H9 (cell line): ENCODE measurements at regions not wholly inside any gene's neighbourhood (a gene's known extent, or its start where the extent isn't known, plus 50 kb on each side); places are given as distances from the start of the nearest gene placed in this dataset.

Source experiments
- DNase-seq: peaks from one replicate; pipeline ENCODE4 v3.0.0-alpha.2; 2017
- H2AFZ ChIP-seq: one replicate; pipeline ENCODE4 v1.6.1; 2013; ENCODE audit warnings: mild to moderate bottlenecking, low read length, control low read depth, moderate library complexity
- H2AK5ac ChIP-seq: 2 replicates; pipeline ENCODE4 v1.6.1; 2013; ENCODE audit warnings: low read length, control low read depth, mixed read lengths; ENCODE audit not compliant: insufficient read length
- H2BK120ac ChIP-seq: one replicate; pipeline ENCODE4 v1.6.1; 2013; ENCODE audit warnings: low read depth, mild to moderate bottlenecking, low read length, control low read depth, inconsistent platforms; ENCODE audit not compliant: poor library complexity, severe bottlenecking
- H2BK12ac ChIP-seq: 2 replicates; pipeline ENCODE4 v1.6.1; 2013; ENCODE audit warnings: low read length, control low read depth, mixed read lengths, low read depth; ENCODE audit not compliant: insufficient read length
- H2BK15ac ChIP-seq: 2 replicates; pipeline ENCODE4 v1.6.1; 2013; ENCODE audit warnings: low read depth, low read length, control low read depth
- H2BK20ac ChIP-seq: one replicate; pipeline ENCODE4 v1.6.1; 2013; ENCODE audit warnings: low read depth, mild to moderate bottlenecking, low read length, control low read depth, inconsistent platforms; ENCODE audit not compliant: poor library complexity, severe bottlenecking
- H2BK5ac ChIP-seq: 2 replicates; pipeline ENCODE4 v1.6.1; 2013; ENCODE audit warnings: low read length, control low read depth, mixed read lengths; ENCODE audit not compliant: insufficient read length
- H3K14ac ChIP-seq: 2 replicates; pipeline ENCODE4 v1.6.1; 2013; ENCODE audit warnings: low read length, control low read depth; ENCODE audit not compliant: insufficient read depth
- H3K18ac ChIP-seq: 2 replicates; pipeline ENCODE4 v1.6.1; 2013; ENCODE audit warnings: low read depth, mild to moderate bottlenecking, mixed read lengths, low read length, control low read depth; ENCODE audit not compliant: insufficient read length
- H3K23ac ChIP-seq: 2 replicates; pipeline ENCODE4 v1.6.1; 2013; ENCODE audit warnings: low read length, control low read depth, mixed read lengths, low read depth; ENCODE audit not compliant: insufficient read length
- H3K23me2 ChIP-seq: 2 replicates; pipeline ENCODE4 v1.6.1; 2013; ENCODE audit warnings: low read depth, mild to moderate bottlenecking, mixed read lengths, low read length, control low read depth; ENCODE audit not compliant: insufficient read length, poor library complexity, severe bottlenecking
- H3K27ac ChIP-seq: 2 replicates; pipeline ENCODE4 v1.5.1; 2013; ENCODE audit warnings: low read length, control low read depth, mixed read lengths, low read depth; ENCODE audit not compliant: insufficient read length
- H3K27me3 ChIP-seq: 2 replicates; pipeline ENCODE4 v1.6.1; 2013; ENCODE audit warnings: low read length, control low read depth, inconsistent platforms; ENCODE audit not compliant: insufficient read depth
- H3K4ac ChIP-seq: 2 replicates; pipeline ENCODE4 v1.6.1; 2013; ENCODE audit warnings: low read depth, mild to moderate bottlenecking, control low read depth, inconsistent platforms, low read length, moderate library complexity
- H3K4me1 ChIP-seq: 2 replicates; pipeline ENCODE4 v1.6.1; 2013; ENCODE audit warnings: low read length, control low read depth, inconsistent platforms; ENCODE audit not compliant: insufficient read depth
- H3K4me2 ChIP-seq: 2 replicates; pipeline ENCODE4 v1.6.1; 2013; ENCODE audit warnings: low read length, control low read depth, mixed read lengths; ENCODE audit not compliant: insufficient read length, insufficient read depth
- H3K56ac ChIP-seq: 2 replicates; pipeline ENCODE4 v1.6.1; 2013; ENCODE audit warnings: low read depth, mild to moderate bottlenecking, mixed read lengths, low read length, control low read depth; ENCODE audit not compliant: insufficient read length
- H3K79me1 ChIP-seq: 2 replicates; pipeline ENCODE4 v1.6.1; 2013; ENCODE audit warnings: low read depth, mild to moderate bottlenecking, moderate library complexity, low read length, control low read depth, inconsistent platforms; ENCODE audit not compliant: insufficient read depth, poor library complexity, severe bottlenecking
- H3K79me2 ChIP-seq: 2 replicates; pipeline ENCODE4 v1.6.1; 2013; ENCODE audit warnings: low read length, control low read depth, inconsistent platforms; ENCODE audit not compliant: insufficient read depth
- H3K9ac ChIP-seq: 2 replicates; pipeline ENCODE4 v1.6.1; 2013; ENCODE audit warnings: low read length, control low read depth, mixed read lengths; ENCODE audit not compliant: insufficient read length; ENCODE audit errors: extremely low read depth
- H3K9me3 ChIP-seq: one replicate; pipeline ENCODE4 v1.6.1; 2013; ENCODE audit warnings: low read depth, low read length, inconsistent platforms; ENCODE audit not compliant: control insufficient read depth
- H3T11ph ChIP-seq: one replicate; pipeline ENCODE4 v1.6.1; 2013; ENCODE audit warnings: mild to moderate bottlenecking, low read length, control low read depth, inconsistent platforms
- H4K20me1 ChIP-seq: one replicate; pipeline ENCODE4 v1.6.1; 2013; ENCODE audit not compliant: control insufficient read depth, insufficient read length, insufficient read depth
- H4K5ac ChIP-seq: 2 replicates; pipeline ENCODE4 v1.6.1; 2013; ENCODE audit warnings: low read depth, mild to moderate bottlenecking, mixed read lengths, low read length, control low read depth; ENCODE audit not compliant: insufficient read length
- H4K8ac ChIP-seq: replicated peaks from 2 replicates; pipeline ENCODE4 v1.6.1; 2013; ENCODE audit warnings: low read length, control low read depth, mixed read lengths, low read depth; ENCODE audit not compliant: insufficient read length
- H4K91ac ChIP-seq: 2 replicates; pipeline ENCODE4 v1.6.1; 2013; ENCODE audit warnings: low read depth, mild to moderate bottlenecking, moderate library complexity, mixed read lengths, low read length, control low read depth; ENCODE audit not compliant: insufficient read length
- H3K27ac Mint-ChIP-seq, 3 experiments: 2 replicates in 2 of 3; 3 replicates in 1 of 3; pipeline ENCODE4 v1.8.0; 2020 to 2021; ENCODE audit warnings: mixed read lengths in 3 of 3, mild to moderate bottlenecking in 1 of 3, moderate library complexity in 1 of 3
- H3K27me3 Mint-ChIP-seq: 2 replicates; pipeline ENCODE4 v1.8.0; 2021; ENCODE audit warnings: low read depth, mild to moderate bottlenecking, moderate library complexity, mixed read lengths
- H3K36me3 Mint-ChIP-seq, 3 experiments: 2 replicates in 2 of 3; 3 replicates in 1 of 3; pipeline ENCODE4 v1.8.0; 2020 to 2021; ENCODE audit warnings: low read depth in 3 of 3, mixed read lengths in 3 of 3; ENCODE audit not compliant: insufficient read depth in 1 of 3
- H3K4me1 Mint-ChIP-seq, 2 experiments: 2 replicates each; pipeline ENCODE4 v1.8.0; 2020; ENCODE audit warnings: mixed read lengths in 2 of 2
- H3K4me3 Mint-ChIP-seq, 2 experiments: 2 replicates in 1 of 2; 3 replicates in 1 of 2; pipeline ENCODE4 v1.8.0; 2020 to 2021; ENCODE audit warnings: mild to moderate bottlenecking in 2 of 2, mixed read lengths in 2 of 2, moderate library complexity in 1 of 2
- H3K9me3 Mint-ChIP-seq, 2 experiments: 2 replicates in 1 of 2; 3 replicates in 1 of 2; pipeline ENCODE4 v1.8.0; 2020; ENCODE audit warnings: mild to moderate bottlenecking in 2 of 2, mixed read lengths in 2 of 2, moderate library complexity in 1 of 2
- WGBS: extraction: QIAGEN DNeasy Blood & Tissue Kit; methylation state at CpG from one replicate; pipeline ENCODE4 v1.1.7; 2013; ENCODE audit warnings: missing lambda C conversion rate, low lambda C conversion rate, mixed read lengths; ENCODE audit not compliant: insufficient read length; ENCODE audit errors: extremely low coverage; 5-methylcytosine and 5-hydroxymethylcytosine counted together
- TF ChIP-seq, protein P1 (sequence below): fragments of 200-600 bp; sonication (generic); conservative IDR thresholded peaks from 3 replicates; pipeline ENCODE4 v1.8.0; 2021; ENCODE audit warnings: antibody characterized with exemption, mild to moderate bottlenecking

DNA sequence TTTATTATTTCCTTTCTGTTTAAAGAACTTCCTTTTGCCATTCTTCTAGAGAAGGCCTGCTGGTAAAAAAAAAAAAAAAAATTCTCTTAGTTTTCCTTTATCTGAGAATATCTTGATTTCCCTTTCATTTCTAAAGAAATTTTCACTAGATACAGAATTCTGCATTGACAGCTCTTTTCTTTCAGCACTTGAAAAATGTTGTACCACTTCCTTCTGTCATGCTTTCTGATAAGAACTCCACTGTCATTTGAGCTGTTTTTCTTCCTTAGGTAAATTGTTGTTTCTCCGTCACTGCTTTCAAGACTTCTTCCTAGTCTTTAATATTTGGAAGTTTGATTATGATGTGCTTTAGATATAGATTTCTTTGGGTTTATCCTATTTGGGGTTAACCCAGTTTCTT, 113.6 kb upstream of the BTG1 start:
- no peak overlapping the region for H2BK20ac ChIP-seq
- H2AK5ac ChIP-seq, result no peak overlapping the region
- no peak overlapping the region for H3K18ac ChIP-seq
- H3K4me3 Mint-ChIP-seq, result no peak overlapping the region
- H2BK12ac ChIP-seq, result no peak overlapping the region
- H4K5ac ChIP-seq, result no peak overlapping the region
- H4K8ac ChIP-seq, result no peak overlapping the region
- peaks cover 6% of the 10 kb centered on the region; the same call in 1 of the 2 replicates for H3K4me1 ChIP-seq
- no peak overlapping the region for H4K91ac ChIP-seq
- TF ChIP-seq, protein P1, sequence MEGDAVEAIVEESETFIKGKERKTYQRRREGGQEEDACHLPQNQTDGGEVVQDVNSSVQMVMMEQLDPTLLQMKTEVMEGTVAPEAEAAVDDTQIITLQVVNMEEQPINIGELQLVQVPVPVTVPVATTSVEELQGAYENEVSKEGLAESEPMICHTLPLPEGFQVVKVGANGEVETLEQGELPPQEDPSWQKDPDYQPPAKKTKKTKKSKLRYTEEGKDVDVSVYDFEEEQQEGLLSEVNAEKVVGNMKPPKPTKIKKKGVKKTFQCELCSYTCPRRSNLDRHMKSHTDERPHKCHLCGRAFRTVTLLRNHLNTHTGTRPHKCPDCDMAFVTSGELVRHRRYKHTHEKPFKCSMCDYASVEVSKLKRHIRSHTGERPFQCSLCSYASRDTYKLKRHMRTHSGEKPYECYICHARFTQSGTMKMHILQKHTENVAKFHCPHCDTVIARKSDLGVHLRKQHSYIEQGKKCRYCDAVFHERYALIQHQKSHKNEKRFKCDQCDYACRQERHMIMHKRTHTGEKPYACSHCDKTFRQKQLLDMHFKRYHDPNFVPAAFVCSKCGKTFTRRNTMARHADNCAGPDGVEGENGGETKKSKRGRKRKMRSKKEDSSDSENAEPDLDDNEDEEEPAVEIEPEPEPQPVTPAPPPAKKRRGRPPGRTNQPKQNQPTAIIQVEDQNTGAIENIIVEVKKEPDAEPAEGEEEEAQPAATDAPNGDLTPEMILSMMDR, result no peak
- H3K23ac ChIP-seq, result no peak overlapping the region
- no peak overlapping the region for H3K4ac ChIP-seq
- no peaks in the 10 kb centered on the region for H3K27me3 Mint-ChIP-seq
- no peaks in the 10 kb centered on the region for H3K36me3 Mint-ChIP-seq
- H2BK120ac ChIP-seq, result no peak overlapping the region
- H3K27ac Mint-ChIP-seq, result no peak overlapping the region
- H3K23me2 ChIP-seq, result no peaks in the 10 kb centered on the region
- no peak for DNase-seq
- H3T11ph ChIP-seq, result no peak overlapping the region
- no peaks in the 10 kb centered on the region for H3K9me3 Mint-ChIP-seq
- no CpG with 5 or more reads among the region's 1 CpG for WGBS
- no peak overlapping the region for H3K56ac ChIP-seq
- H2AFZ ChIP-seq, result no peak overlapping the region
- peaks cover 9% of the 10 kb centered on the region in 2 experiments for H3K4me1 Mint-ChIP-seq
- no peaks in the 10 kb centered on the region for H4K20me1 ChIP-seq
- no peaks in the 10 kb centered on the region for H3K9me3 ChIP-seq
- no peak overlapping the region for H3K9ac ChIP-seq
- no peaks in the 10 kb centered on the region for H3K27me3 ChIP-seq
- H2BK5ac ChIP-seq, result no peak overlapping the region
- no peak overlapping the region for H3K14ac ChIP-seq
- no peak overlapping the region for H3K27ac ChIP-seq
- no peaks in the 10 kb centered on the region for H3K79me2 ChIP-seq
- H3K79me1 ChIP-seq, result no peaks in the 10 kb centered on the region
- no peak overlapping the region for H2BK15ac ChIP-seq
- no peak overlapping the region for H3K4me2 ChIP-seq
